Astrocyte (in vitro differentiated cells and primary cell): ENCODE measurements at regions not wholly inside any gene's neighbourhood (a gene's known extent, or its start where the extent isn't known, plus 50 kb on each side); places are given as distances from the start of the nearest gene placed in this dataset.

Experiments
- EZH2 ChIP-seq: IDR thresholded peaks from 2 replicates; pipeline ENCODE4 v1.6.1; 2012; ENCODE audit warnings: mild to moderate bottlenecking, low read length, inconsistent platforms; ENCODE audit not compliant: insufficient read depth
- TF ChIP-seq, protein P1 (sequence below): IDR thresholded peaks from 2 replicates; pipeline ENCODE4 v1.5.1; 2011; ENCODE audit warnings: low read depth, mild to moderate bottlenecking, inconsistent platforms, low read length, moderate library complexity; ENCODE audit not compliant: insufficient read depth

DNA sequence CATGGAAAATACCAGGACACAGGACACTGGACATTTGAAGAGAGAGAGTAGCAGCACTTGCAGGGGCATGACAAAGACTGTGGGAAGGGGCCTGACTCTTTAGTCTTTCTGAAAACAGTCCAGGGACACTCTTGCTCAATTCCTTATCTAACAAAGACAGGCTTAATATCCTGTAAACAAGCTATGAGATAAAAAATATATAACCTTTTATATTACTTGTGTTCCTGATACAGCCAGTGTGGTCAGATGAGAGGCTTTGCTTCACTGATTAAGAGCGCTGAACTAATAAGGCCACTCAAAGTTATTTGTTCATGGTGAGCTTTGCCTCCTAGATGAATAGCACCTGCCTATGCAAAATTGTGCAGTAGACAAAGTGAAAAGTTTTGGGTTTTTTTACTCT lies 518.7 kb downstream of the LRRC70 start:
- TF ChIP-seq, protein P1, sequence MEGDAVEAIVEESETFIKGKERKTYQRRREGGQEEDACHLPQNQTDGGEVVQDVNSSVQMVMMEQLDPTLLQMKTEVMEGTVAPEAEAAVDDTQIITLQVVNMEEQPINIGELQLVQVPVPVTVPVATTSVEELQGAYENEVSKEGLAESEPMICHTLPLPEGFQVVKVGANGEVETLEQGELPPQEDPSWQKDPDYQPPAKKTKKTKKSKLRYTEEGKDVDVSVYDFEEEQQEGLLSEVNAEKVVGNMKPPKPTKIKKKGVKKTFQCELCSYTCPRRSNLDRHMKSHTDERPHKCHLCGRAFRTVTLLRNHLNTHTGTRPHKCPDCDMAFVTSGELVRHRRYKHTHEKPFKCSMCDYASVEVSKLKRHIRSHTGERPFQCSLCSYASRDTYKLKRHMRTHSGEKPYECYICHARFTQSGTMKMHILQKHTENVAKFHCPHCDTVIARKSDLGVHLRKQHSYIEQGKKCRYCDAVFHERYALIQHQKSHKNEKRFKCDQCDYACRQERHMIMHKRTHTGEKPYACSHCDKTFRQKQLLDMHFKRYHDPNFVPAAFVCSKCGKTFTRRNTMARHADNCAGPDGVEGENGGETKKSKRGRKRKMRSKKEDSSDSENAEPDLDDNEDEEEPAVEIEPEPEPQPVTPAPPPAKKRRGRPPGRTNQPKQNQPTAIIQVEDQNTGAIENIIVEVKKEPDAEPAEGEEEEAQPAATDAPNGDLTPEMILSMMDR = no peak
- TF ChIP-seq EZH2 = no peak
